ENCODE measurements at regions not wholly inside any gene's neighbourhood (a gene's known extent, or its start where the extent isn't known, plus 50 kb on each side); places are given as distances from the start of the nearest gene placed in this dataset.

DNA sequence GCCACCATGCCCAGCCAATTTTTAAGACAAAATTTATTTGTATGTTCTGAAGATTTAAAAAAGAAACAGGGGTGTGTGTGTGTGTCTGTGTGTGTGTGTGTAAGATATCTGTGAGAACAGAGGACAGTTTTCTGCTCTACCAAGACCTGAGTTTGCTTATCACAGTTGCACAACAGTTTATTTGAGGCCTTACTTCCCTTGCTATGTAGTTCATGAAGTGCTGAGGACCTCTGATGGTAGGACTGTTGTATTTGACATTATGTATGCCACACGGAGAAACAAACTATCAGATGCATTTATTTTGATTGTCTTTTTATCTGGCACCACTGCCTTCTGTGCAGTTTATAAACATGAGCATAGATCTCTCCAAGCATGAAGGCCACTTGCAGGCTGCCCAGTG lies 355.2 kb downstream of the PBX1 start:
- peak; percentile 75 for ATAC-seq (ENCODE audit: low read depth)
- no peak overlapping the region for H3K14ac ChIP-seq (replicated peaks; ENCODE audit: low read depth, low read length)
- H3K56ac ChIP-seq (ENCODE audit: extremely low read depth, insufficient read depth, low read length): no peak overlapping the region
- H3K4me1 ChIP-seq (ENCODE audit: control insufficient read depth, insufficient read depth, low read length): no peaks in the 10 kb centered on the region
- H3K23ac ChIP-seq (ENCODE audit: low read depth, low read length): no peak overlapping the region
- POLR2A ChIA-PET (ENCODE audit: unreplicated experiment): no interaction called here
- no peak overlapping the region for H2BK20ac ChIP-seq (ENCODE audit: low read depth, low read length)
- intact Hi-C loops (cut with micrococcal nuclease) (loop anchor here (2.0 to 10.0 kb wide), 3 partner anchors 1029 to 1385 kb away; no protein-coding TSS in a partner anchor), dilution Hi-C loops (cut with HindIII; ENCODE audit: low sequenced_read_pairs, unreplicated experiment) (no loop called here), in situ Hi-C loops (cut with MboI; ENCODE audit: low sequenced_read_pairs) (no loop called here)
- H2AK9ac ChIP-seq (replicated peaks; ENCODE audit: low read depth, low read length, poor library complexity): no peak overlapping the region
- no peak overlapping the region for H4K5ac ChIP-seq (ENCODE audit: low read depth, low read length)
- H4K91ac ChIP-seq (ENCODE audit: insufficient read depth, low read depth, low read length): no peak overlapping the region
- no peaks in the 10 kb centered on the region for H3K79me1 ChIP-seq (ENCODE audit: low read depth in 1 of 2, low read length in 2 of 2)
- no peak overlapping the region for H3K9ac ChIP-seq (ENCODE audit: low read depth, low read length)
- TF ChIP-seq POLR2A (IDR thresholded peaks at IDR 0.05; ENCODE audit: low read depth, low read length): no peak
- peak; percentile 60 for TF ChIP-seq RAD21 (IDR thresholded peaks at IDR 0.05; ENCODE audit: low read length)
- 0 out of 2 replicates have a peak, but pooled peaks have one; percentile 23 for TF ChIP-seq SMC3 (IDR thresholded peaks at IDR 0.05; ENCODE audit: low read depth, low read length)
- no peak for TF ChIP-seq CHD1 (IDR thresholded peaks at IDR 0.05; ENCODE audit: low read depth, low read length)
- peak; percentile 55 for TF ChIP-seq CTCF (conservative IDR thresholded peaks at IDR 0.05; ENCODE audit: low read depth, low read length)
- TF ChIP-seq CEBPB (IDR thresholded peaks at IDR 0.05; ENCODE audit: low read depth, low read length): peak; percentile 83
- DNase-seq: peak; percentile 57
- no peak overlapping the region for H2BK5ac ChIP-seq (ENCODE audit: low read depth, low read length, poor library complexity, severe bottlenecking)
- H2AFZ ChIP-seq (replicated peaks; ENCODE audit: low read length, poor library complexity): no peak overlapping the region
- H2BK120ac ChIP-seq (ENCODE audit: low read depth, low read length): no peak overlapping the region
- H3K36me3 ChIP-seq (ENCODE audit: control insufficient read depth, insufficient read depth, low read length): no peaks in the 10 kb centered on the region
- CTCF ChIA-PET: interaction anchor here (1.1 kb wide), 1 partner anchor 1377 kb away, joined by 3 read pairs; no protein-coding TSS in a partner anchor
- H4K8ac ChIP-seq (ENCODE audit: low read depth in 2 of 2, low read length in 2 of 2): no peak overlapping the region
- H2BK15ac ChIP-seq (ENCODE audit: low read depth, low read length): no peak overlapping the region
- H2AK5ac ChIP-seq (ENCODE audit: low read depth, low read length): no peak overlapping the region
- H3K4ac ChIP-seq (ENCODE audit: low read depth, low read length): no peak overlapping the region
- H3K18ac ChIP-seq (ENCODE audit: low read depth, low read length): no peak overlapping the region
- no peaks in the 10 kb centered on the region for H3K9me3 ChIP-seq (ENCODE audit: control insufficient read depth, insufficient read depth, low read length)
- no peak overlapping the region for H3K27ac ChIP-seq (ENCODE audit: insufficient read depth, low read length)
- no peaks in the 10 kb centered on the region for H3K9me1 ChIP-seq (ENCODE audit: insufficient read depth, low read length)
- H3K4me2 ChIP-seq (ENCODE audit: low read depth, low read length): no peak overlapping the region
- peaks cover 2% of the 10 kb centered on the region for H3K27me3 ChIP-seq (ENCODE audit: control insufficient read depth, insufficient read depth, low read length)
- WGBS, 2 experiments (ENCODE audit: extremely low coverage in 2 of 2, insufficient read length in 1 of 2): no CpG with 5 or more reads among the region's 1 CpG
- no peak overlapping the region for H3K4me3 ChIP-seq (ENCODE audit: insufficient read depth, low read depth, low read length)
- H4K20me1 ChIP-seq (ENCODE audit: insufficient read depth, low read length): no peaks in the 10 kb centered on the region
- no TSS peak for BruUV-seq (replicated peaks)

Data from IMR-90 (cell line).